ENCODE measurements at regions not wholly inside any gene's neighbourhood (a gene's known extent, or its start where the extent isn't known, plus 50 kb on each side); places are given as distances from the start of the nearest gene placed in this dataset.

GRCh38 chr16:54363766-54364165 is 77.2 kb upstream of the IRX3 start:
- DNase-seq (ENCODE audit: low read depth in 1 of 2, low spot score in 1 of 2) (no peak), ATAC-seq (no peak), FAIRE-seq (no peak)
- Histone ChIP-seq H3K4me2 (no peak overlapping the region), H3K4me3 (no peak overlapping the region), H3K4me1 (no peaks in the 10 kb centered on the region), H3K9me3 (no peaks in the 10 kb centered on the region), H3K27ac (no peak overlapping the region)
- 94% methylated on average over 6 of the region's 6 CpGs for WGBS (ENCODE audit: missing lambda C conversion rate)
- TF ChIP-seq CHD2 (IDR thresholded peaks at IDR 0.05; ENCODE audit: low read length, partially characterized antibody) (no peak), REST (IDR thresholded peaks at IDR 0.05) (no peak), FOSB (CRISPR knock-in tag; IDR thresholded peaks at IDR 0.05) (no peak), MAX (IDR thresholded peaks at IDR 0.05) (no peak), EHF (CRISPR knock-in tag; IDR thresholded peaks at IDR 0.05) (no peak), ZNF302 (CRISPR knock-in tag; IDR thresholded peaks at IDR 0.05) (no peak), EHMT2 (IDR thresholded peaks at IDR 0.05; ENCODE audit: low read depth) (no peak)
- ChIA-PET CTCF (interaction anchor here (2.1 kb wide), 1 partner anchor 11 kb away, joined by 4 read pairs; no protein-coding TSS in a partner anchor), POLR2A (no interaction called here)

- Histone ChIP-seq H3K4me2 (no peak overlapping the region), H3K4me1 (no peaks in the 10 kb centered on the region), H3K9me3 (no peaks in the 10 kb centered on the region), H3K27ac (no peak overlapping the region), H3K4me3 (no peak overlapping the region)
- DNase-seq (ENCODE audit: low read depth in 1 of 2, low spot score in 1 of 2) (no peak), ATAC-seq (no peak), FAIRE-seq (no peak)
- POLR2A ChIA-PET = no interaction called here
- CTCF ChIA-PET = interaction anchor here (2.1 kb wide), 1 partner anchor 12 kb away, joined by 4 read pairs; no protein-coding TSS in a partner anchor
- WGBS (ENCODE audit: missing lambda C conversion rate) = 49% methylated on average over 18 of the region's 18 CpGs
- no peak for TF ChIP-seq CBX8 (IDR thresholded peaks at IDR 0.05)
- TF ChIP-seq ZFP36 (IDR thresholded peaks at IDR 0.05; ENCODE audit: borderline replicate concordance, partially characterized antibody) = no peak
- no peak for TF ChIP-seq RNF2 (IDR thresholded peaks at IDR 0.05; ENCODE audit: borderline replicate concordance, low read depth)
- TF ChIP-seq HES2 (IDR thresholded peaks at IDR 0.05) = no peak
- TF ChIP-seq GATA3 (IDR thresholded peaks at IDR 0.05; ENCODE audit: borderline replicate concordance) = no peak
- no peak for TF ChIP-seq FOSL2 (IDR thresholded peaks at IDR 0.05)
- no peak for TF ChIP-seq FOSL2 (CRISPR knock-in tag; IDR thresholded peaks at IDR 0.05)
- TF ChIP-seq RAD21 (conservative IDR thresholded peaks at IDR 0.05 in 1 of 2, IDR thresholded peaks at IDR 0.05 in 1 of 2) = no peak
- TF ChIP-seq RARB (CRISPR knock-in tag; IDR thresholded peaks at IDR 0.05) = no peak
- TF ChIP-seq E2F6 (IDR thresholded peaks at IDR 0.05; ENCODE audit: borderline replicate concordance, low read depth) = no peak
- TF ChIP-seq ESRRA (IDR thresholded peaks at IDR 0.05; ENCODE audit: borderline replicate concordance, low read length) = no peak
Observed at GRCh38 chr16:54362591-54363206, 76.1 kb upstream of the IRX3 start.

GRCh38 chr16:54361246-54361645 is 74.7 kb upstream of the IRX3 start:
- POLR2A ChIA-PET = no interaction called here
- Histone ChIP-seq H3K4me3 (no peak overlapping the region), H3K27ac (no peak overlapping the region), H3K4me2 (no peak overlapping the region), H3K4me1 (no peaks in the 10 kb centered on the region), H3K9me3 (no peaks in the 10 kb centered on the region)
- ATAC-seq (no peak), DNase-seq (ENCODE audit: low read depth in 1 of 2, low spot score in 1 of 2) (no peak), FAIRE-seq (no peak)
- CTCF ChIA-PET = interaction anchor here (1.3 kb wide), 1 partner anchor 12 kb away, joined by 6 read pairs; no protein-coding TSS in a partner anchor
- 0% methylated on average over 1 of the region's 1 CpG for WGBS (ENCODE audit: missing lambda C conversion rate)
- TF ChIP-seq HES2 (IDR thresholded peaks at IDR 0.05) (no peak), HEYL (CRISPR knock-in tag; IDR thresholded peaks at IDR 0.05) (no peak), ELK1 (IDR thresholded peaks at IDR 0.05; ENCODE audit: low read depth, low read length) (no peak), KDM5A (IDR thresholded peaks at IDR 0.05) (no peak), CTCF (IDR thresholded peaks at IDR 0.05) (no peak), FOSB (CRISPR knock-in tag; IDR thresholded peaks at IDR 0.05) (no peak), POLR2A (IDR thresholded peaks at IDR 0.05; ENCODE audit: low read length) (no peak), FOXS1 (CRISPR knock-in tag; IDR thresholded peaks at IDR 0.05) (no peak), ATOH8 (CRISPR knock-in tag; IDR thresholded peaks at IDR 0.05; ENCODE audit: low read depth) (no peak), RCOR1 (IDR thresholded peaks at IDR 0.05; ENCODE audit: low read depth, low read length) (no peak)

Measured in A549 (cell line).